HepG2 (cell line): ENCODE measurements at regions not wholly inside any gene's neighbourhood (a gene's known extent, or its start where the extent isn't known, plus 50 kb on each side); places are given as distances from the start of the nearest gene placed in this dataset.

Experiments
- ATAC-seq: fragments of 200-7000 bp; cut with Tn5 transposase; 3 replicates; pipeline ENCODE4 v1.9.1; 2020; ENCODE audit warnings: mild to moderate bottlenecking, moderate library complexity
- BruUV-seq: library from RNA; stranded (reverse); fragments of 400-500 nt; replicated peaks from 2 replicates; lab custom pipeline; 2021; lab: Mats Ljungman, UMichigan
- CTCF ChIA-PET: fragments of 300-600 bp; formaldehyde crosslinking; extraction: SDS; loops from one replicate; lab custom pipeline; 2021; ENCODE audit warnings: low total read pairs, inconsistent platforms, low intra/inter-chr PET ratio; lab: Yijun Ruan, JAX
- POLR2A ChIA-PET: fragments of 350-600 bp; sonication (Branson Sonifier 250); formaldehyde crosslinking; loops from one replicate; lab custom pipeline; 2020; ENCODE audit warnings: antibody characterized with exemption, inconsistent platforms; lab: Yijun Ruan, JAX
- DNase-seq: peaks from one replicate; pipeline ENCODE4 v3.0.0-alpha.2; 2015; ENCODE audit warnings: low spot score
- FAIRE-seq: peaks from 3 replicates; lab custom pipeline; 2011; peaks lifted over from hg19 to GRCh38; lab: Jason Lieb, UNC
- H2AFZ ChIP-seq: one replicate; pipeline ENCODE4 v1.6.1; 2011; ENCODE audit warnings: low read length, inconsistent platforms
- H3K27ac ChIP-seq: fragments of 300-600 bp; 3 replicates; pipeline ENCODE4 v1.8.0; 2011; ENCODE audit warnings: mixed run types, mild to moderate bottlenecking, mixed read lengths, low read length, inconsistent platforms; ENCODE audit not compliant: insufficient read depth; ENCODE audit errors: extremely low read length
- H3K27me3 ChIP-seq, 2 experiments: fragments of 200-600 bp in 1 of 2; 2 replicates in 1 of 2; 3 replicates in 1 of 2; pipeline versions ENCODE4 v1.6.0 to v1.8.0; 2011; ENCODE audit warnings: low read length in 2 of 2, mild to moderate bottlenecking in 2 of 2, moderate library complexity in 2 of 2, inconsistent platforms in 1 of 2; ENCODE audit not compliant: insufficient read depth in 2 of 2, control insufficient read depth in 1 of 2
- H3K36me3 ChIP-seq, 2 experiments: fragments of 200-600 bp in 1 of 2; replicated peaks in 1 of 2; 2 replicates in 1 of 2; 3 replicates in 1 of 2; pipeline versions ENCODE4 v1.5.1 to v1.8.0; 2011; ENCODE audit warnings: low read length in 2 of 2, inconsistent platforms in 1 of 2; ENCODE audit not compliant: insufficient read depth in 2 of 2, control insufficient read depth in 1 of 2
- H3K4me1 ChIP-seq: 2 replicates; pipeline ENCODE4 v1.5.1; 2012; ENCODE audit warnings: low read length, inconsistent platforms; ENCODE audit not compliant: insufficient read depth
- H3K4me2 ChIP-seq: 2 replicates; pipeline ENCODE4 v1.6.0; 2011; ENCODE audit warnings: low read depth, low read length, inconsistent platforms
- H3K4me3 ChIP-seq, 3 experiments: fragments of 200-600 bp in 1 of 3; sonication (generic), shearing (Covaris generic) in 1 of 3; replicated peaks in 1 of 3; 2 replicates each; pipeline ENCODE4 v1.5.1; 2011 to 2016; ENCODE audit warnings: low read length in 3 of 3, inconsistent platforms in 2 of 3, low read depth in 2 of 3, mild to moderate bottlenecking in 2 of 3, control low read depth in 1 of 3, mixed read lengths in 1 of 3; ENCODE audit not compliant: insufficient read depth in 1 of 3
- H3K79me2 ChIP-seq: one replicate; pipeline ENCODE4 v1.6.1; 2011; ENCODE audit warnings: low read length, inconsistent platforms; ENCODE audit not compliant: insufficient read depth
- H3K9ac ChIP-seq: 2 replicates; pipeline ENCODE4 v1.6.0; 2011; ENCODE audit warnings: mild to moderate bottlenecking, low read depth, low read length, inconsistent platforms; ENCODE audit not compliant: insufficient read depth
- H3K9me3 ChIP-seq: 2 replicates; pipeline ENCODE4 v1.5.1; 2012; ENCODE audit warnings: mild to moderate bottlenecking, low read length
- H4K20me1 ChIP-seq: 2 replicates; pipeline ENCODE4 v1.6.0; 2011; ENCODE audit warnings: inconsistent platforms, mild to moderate bottlenecking, low read length, moderate library complexity; ENCODE audit not compliant: insufficient read depth
- HCFC1 ChIP-seq: fragments of 150-350 bp; IDR thresholded peaks from 2 replicates; pipeline ENCODE4 v1.6.1; 2014; ENCODE audit warnings: low read depth, low read length
- NR3C1 ChIP-seq: sonication (generic); formaldehyde crosslinking; IDR thresholded peaks from 2 replicates; pipeline ENCODE4 v1.4.0; 2020; ENCODE audit warnings: missing genetic modification reagents
- SMAD9 ChIP-seq: sonication (generic); formaldehyde crosslinking; IDR thresholded peaks from 2 replicates; pipeline ENCODE4 v1.5.1; 2020; ENCODE audit warnings: mild to moderate bottlenecking, missing genetic modification reagents
- SP2 ChIP-seq: sonication (generic); formaldehyde crosslinking; IDR thresholded peaks from 2 replicates; pipeline ENCODE4 v1.5.1; 2020; ENCODE audit warnings: mild to moderate bottlenecking, missing genetic modification reagents
- ZFP1 ChIP-seq: IDR thresholded peaks from 2 replicates; pipeline ENCODE4 v1.6.1; 2016
- ZFP36 ChIP-seq: fragments of 150-350 bp; IDR thresholded peaks from 2 replicates; pipeline ENCODE4 v1.6.1; 2018; ENCODE audit warnings: borderline replicate concordance, low read length, low read depth; ENCODE audit not compliant: partially characterized antibody
- ZNF251 ChIP-seq: sonication (generic); formaldehyde crosslinking; IDR thresholded peaks from 2 replicates; pipeline ENCODE4 v1.9.0; 2021; ENCODE audit warnings: mild to moderate bottlenecking, missing genetic modification reagents
- ZNF317 ChIP-seq: sonication (generic); formaldehyde crosslinking; IDR thresholded peaks from 2 replicates; pipeline ENCODE4 v1.5.0; 2020; ENCODE audit warnings: mild to moderate bottlenecking, missing genetic modification reagents
- ZNF333 ChIP-seq: sonication (generic); formaldehyde crosslinking; IDR thresholded peaks from 2 replicates; pipeline ENCODE4 v1.4.0; 2020; ENCODE audit warnings: mild to moderate bottlenecking, missing genetic modification reagents, borderline replicate concordance
- ZNF446 ChIP-seq: sonication (generic); formaldehyde crosslinking; IDR thresholded peaks from 2 replicates; pipeline ENCODE4 v1.5.0; 2020; ENCODE audit warnings: mild to moderate bottlenecking, missing genetic modification reagents
- ZNF558 ChIP-seq: sonication (generic); formaldehyde crosslinking; IDR thresholded peaks from 2 replicates; pipeline ENCODE4 v1.9.0; 2022; ENCODE audit warnings: mild to moderate bottlenecking, missing genetic modification reagents, borderline replicate concordance
- ZNF615 ChIP-seq: sonication (generic); formaldehyde crosslinking; IDR thresholded peaks from 2 replicates; pipeline ENCODE4 v1.5.0; 2020; ENCODE audit warnings: mild to moderate bottlenecking, missing genetic modification reagents, borderline replicate concordance
- ZNF749 ChIP-seq: sonication (generic); formaldehyde crosslinking; IDR thresholded peaks from 2 replicates; pipeline ENCODE4 v1.8.0; 2022; ENCODE audit warnings: mild to moderate bottlenecking, missing genetic modification reagents, moderate library complexity, borderline replicate concordance
- ZNF792 ChIP-seq: IDR thresholded peaks from 2 replicates; pipeline ENCODE4 v1.6.1; 2016
- WGBS: methylation state at CpG from one replicate; pipeline ENCODE4 v1.1.6; 2017; ENCODE audit warnings: low lambda C conversion rate; 5-methylcytosine and 5-hydroxymethylcytosine counted together
- in situ Hi-C: cut with HindIII; loops from 2 replicates; pipeline ENCODE4 v1.10.0; 2017; ENCODE audit warnings: low pct_unique_long_range_greater_than_20kb; ENCODE audit not compliant: extremely low pct_ligation_motif_present
- intact Hi-C: fragments of 100-400 bp; cut with micrococcal nuclease; formaldehyde crosslinking; loops from one replicate; pipeline ENCODE4 v1.10.0; 2022; ENCODE audit not compliant: unreplicated experiment
- TF ChIP-seq, protein P1 (sequence below): sonication (generic); formaldehyde crosslinking; IDR thresholded peaks from 2 replicates; pipeline ENCODE4 v1.9.0; 2021; ENCODE audit warnings: missing genetic modification reagents, mild to moderate bottlenecking, borderline replicate concordance
- TF ChIP-seq, protein P2 (sequence below): sonication (generic); formaldehyde crosslinking; IDR thresholded peaks from 2 replicates; pipeline ENCODE4 v1.5.1; 2020; ENCODE audit warnings: missing genetic modification reagents, mild to moderate bottlenecking, borderline replicate concordance
- TF ChIP-seq, protein P3 (sequence below): sonication (generic); formaldehyde crosslinking; IDR thresholded peaks from 2 replicates; pipeline ENCODE4 v1.9.0; 2021; ENCODE audit warnings: missing genetic modification reagents, borderline replicate concordance
- TF ChIP-seq, protein P4 (sequence below): sonication (generic); formaldehyde crosslinking; conservative IDR thresholded peaks from 2 replicates; pipeline ENCODE4 v1.4.0; 2020; ENCODE audit warnings: missing genetic modification reagents

DNA sequence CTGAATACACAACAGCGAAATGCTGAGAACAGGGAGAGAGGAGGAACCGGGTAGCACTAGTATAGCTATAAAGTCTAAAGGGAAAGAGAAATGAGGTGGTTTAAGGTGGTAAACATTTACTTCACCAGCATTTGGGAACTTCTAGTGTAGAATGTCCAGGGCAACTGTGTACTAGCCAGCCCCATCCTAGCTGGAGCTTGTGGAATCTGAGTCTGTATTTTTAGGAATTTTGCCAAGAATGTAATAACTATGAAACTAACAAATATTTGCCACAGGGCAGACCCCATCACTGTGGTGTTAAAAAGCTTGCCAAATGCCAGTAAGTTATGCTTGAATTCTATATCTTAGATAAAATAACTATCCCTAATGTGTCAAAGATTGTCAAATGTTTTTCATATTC is 398.9 kb upstream of the MIS18BP1 start:
- Histone ChIP-seq H4K20me1 (no peaks in the 10 kb centered on the region), H3K36me3 (no peaks in the 10 kb centered on the region), H3K4me1 (no peaks in the 10 kb centered on the region), H3K27me3 (no peaks in the 10 kb centered on the region), H3K9me3 (peaks cover 6% of the 10 kb centered on the region; the same call in 1 of the 2 replicates), H3K9ac (no peak overlapping the region), H2AFZ (no peak overlapping the region), H3K4me3 (no peak overlapping the region), H3K4me2 (no peak overlapping the region), H3K79me2 (no peaks in the 10 kb centered on the region), H3K27ac (no peak overlapping the region)
- 6% methylated on average over 2 of the region's 2 CpGs for WGBS
- in situ Hi-C loops (no loop called here), intact Hi-C loops (no loop called here)
- POLR2A ChIA-PET: no interaction called here
- no peak for DNase-seq
- CTCF ChIA-PET: no interaction called here
- no TSS peak for BruUV-seq
- no peak for FAIRE-seq
- ATAC-seq: no peak
- no peak for TF ChIP-seq NR3C1
- TF ChIP-seq SP2 (CRISPR knock-in tag): no peak
- TF ChIP-seq, protein P1, sequence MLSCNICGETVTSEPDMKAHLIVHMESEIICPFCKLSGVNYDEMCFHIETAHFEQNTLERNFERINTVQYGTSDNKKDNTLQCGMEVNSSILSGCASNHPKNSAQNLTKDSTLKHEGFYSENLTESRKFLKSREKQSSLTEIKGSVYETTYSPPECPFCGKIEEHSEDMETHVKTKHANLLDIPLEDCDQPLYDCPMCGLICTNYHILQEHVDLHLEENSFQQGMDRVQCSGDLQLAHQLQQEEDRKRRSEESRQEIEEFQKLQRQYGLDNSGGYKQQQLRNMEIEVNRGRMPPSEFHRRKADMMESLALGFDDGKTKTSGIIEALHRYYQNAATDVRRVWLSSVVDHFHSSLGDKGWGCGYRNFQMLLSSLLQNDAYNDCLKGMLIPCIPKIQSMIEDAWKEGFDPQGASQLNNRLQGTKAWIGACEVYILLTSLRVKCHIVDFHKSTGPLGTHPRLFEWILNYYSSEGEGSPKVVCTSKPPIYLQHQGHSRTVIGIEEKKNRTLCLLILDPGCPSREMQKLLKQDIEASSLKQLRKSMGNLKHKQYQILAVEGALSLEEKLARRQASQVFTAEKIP (CRISPR knock-in tag): no peak
- TF ChIP-seq, protein P2, sequence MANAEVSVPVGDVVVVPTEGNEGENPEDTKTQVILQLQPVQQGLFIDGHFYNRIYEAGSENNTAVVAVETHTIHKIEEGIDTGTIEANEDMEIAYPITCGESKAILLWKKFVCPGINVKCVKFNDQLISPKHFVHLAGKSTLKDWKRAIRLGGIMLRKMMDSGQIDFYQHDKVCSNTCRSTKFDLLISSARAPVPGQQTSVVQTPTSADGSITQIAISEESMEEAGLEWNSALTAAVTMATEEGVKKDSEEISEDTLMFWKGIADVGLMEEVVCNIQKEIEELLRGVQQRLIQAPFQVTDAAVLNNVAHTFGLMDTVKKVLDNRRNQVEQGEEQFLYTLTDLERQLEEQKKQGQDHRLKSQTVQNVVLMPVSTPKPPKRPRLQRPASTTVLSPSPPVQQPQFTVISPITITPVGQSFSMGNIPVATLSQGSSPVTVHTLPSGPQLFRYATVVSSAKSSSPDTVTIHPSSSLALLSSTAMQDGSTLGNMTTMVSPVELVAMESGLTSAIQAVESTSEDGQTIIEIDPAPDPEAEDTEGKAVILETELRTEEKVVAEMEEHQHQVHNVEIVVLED: no peak
- TF ChIP-seq ZFP36: no peak
- no peak for TF ChIP-seq HCFC1
- TF ChIP-seq, protein P3, sequence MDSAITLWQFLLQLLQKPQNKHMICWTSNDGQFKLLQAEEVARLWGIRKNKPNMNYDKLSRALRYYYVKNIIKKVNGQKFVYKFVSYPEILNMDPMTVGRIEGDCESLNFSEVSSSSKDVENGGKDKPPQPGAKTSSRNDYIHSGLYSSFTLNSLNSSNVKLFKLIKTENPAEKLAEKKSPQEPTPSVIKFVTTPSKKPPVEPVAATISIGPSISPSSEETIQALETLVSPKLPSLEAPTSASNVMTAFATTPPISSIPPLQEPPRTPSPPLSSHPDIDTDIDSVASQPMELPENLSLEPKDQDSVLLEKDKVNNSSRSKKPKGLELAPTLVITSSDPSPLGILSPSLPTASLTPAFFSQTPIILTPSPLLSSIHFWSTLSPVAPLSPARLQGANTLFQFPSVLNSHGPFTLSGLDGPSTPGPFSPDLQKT (CRISPR knock-in tag): no peak
- no peak for TF ChIP-seq ZNF317 (CRISPR knock-in tag)
- TF ChIP-seq SMAD9 (CRISPR knock-in tag): no peak
- TF ChIP-seq ZNF251: no peak
- TF ChIP-seq ZNF615 (CRISPR knock-in tag): no peak
- no peak for TF ChIP-seq ZNF792 (CRISPR knock-in tag)
- no peak for TF ChIP-seq ZNF749 (CRISPR knock-in tag)
- TF ChIP-seq, protein P4, sequence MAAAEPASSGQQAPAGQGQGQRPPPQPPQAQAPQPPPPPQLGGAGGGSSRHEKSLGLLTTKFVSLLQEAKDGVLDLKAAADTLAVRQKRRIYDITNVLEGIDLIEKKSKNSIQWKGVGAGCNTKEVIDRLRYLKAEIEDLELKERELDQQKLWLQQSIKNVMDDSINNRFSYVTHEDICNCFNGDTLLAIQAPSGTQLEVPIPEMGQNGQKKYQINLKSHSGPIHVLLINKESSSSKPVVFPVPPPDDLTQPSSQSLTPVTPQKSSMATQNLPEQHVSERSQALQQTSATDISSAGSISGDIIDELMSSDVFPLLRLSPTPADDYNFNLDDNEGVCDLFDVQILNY (CRISPR knock-in tag): no peak
- TF ChIP-seq ZNF446: no peak
- TF ChIP-seq ZNF333: no peak
- TF ChIP-seq ZFP1 (CRISPR knock-in tag): no peak
- TF ChIP-seq ZNF558: no peak
